HL-60 (cell line): ENCODE measurements at regions not wholly inside any gene's neighbourhood (a gene's known extent, or its start where the extent isn't known, plus 50 kb on each side); places are given as distances from the start of the nearest gene placed in this dataset.

ENCODE experiments used
- CTCF ChIP-seq: IDR thresholded peaks from one replicate; pipeline ENCODE4 v1.5.1; 2011; ENCODE audit warnings: low read length, control low read depth, inconsistent platforms; ENCODE audit not compliant: insufficient read depth
- POLR2AphosphoS5 ChIP-seq: IDR thresholded peaks from 2 replicates; pipeline ENCODE4 v1.6.1; 2012; ENCODE audit warnings: low read depth

- TF ChIP-seq POLR2AphosphoS5, result no peak
- TF ChIP-seq CTCF, result no peak
These were observed 859.3 kb upstream of the KLHL29 start for GRCh38 chr2:22525681-22526080.
